ENCODE measurements at regions not wholly inside any gene's neighbourhood (a gene's known extent, or its start where the extent isn't known, plus 50 kb on each side); places are given as distances from the start of the nearest gene placed in this dataset.
"Not testable (repeated sequence)": the region's sequence is repeated elsewhere in the genome, so short reads cannot be mapped to it uniquely, and the experiment has no call there.

- H3K27me3 ChIP-seq (replicated peaks; ENCODE audit: insufficient read depth) = no peaks in the 10 kb centered on the region
- no peak for DNase-seq (ENCODE audit: low spot score)
- TF ChIP-seq CTCF (IDR thresholded peaks at IDR 0.05) = no peak
- H3K36me3 ChIP-seq = no peaks in the 10 kb centered on the region
- no peak overlapping the region for H3K4me3 ChIP-seq
- ATAC-seq (ENCODE audit: insufficient number of reproducible peaks, low FRiP score, low read depth) = no peak
- no peaks in the 10 kb centered on the region for H3K9me3 ChIP-seq
- H3K4me1 ChIP-seq (ENCODE audit: control insufficient read depth in 1 of 2, low read depth in 2 of 2) = no peaks in the 10 kb centered on the region
- no peak overlapping the region for H3K27ac ChIP-seq
Observed at GRCh38 chr13:88288326-88288725, 617.2 kb downstream of the SLITRK5 start.

GRCh38 chr13:88291731-88292130 is 620.6 kb downstream of the SLITRK5 start:
- ATAC-seq (ENCODE audit: insufficient number of reproducible peaks, low FRiP score, low read depth); H3K27ac ChIP-seq; H3K4me1 ChIP-seq (ENCODE audit: control insufficient read depth in 1 of 2, low read depth in 2 of 2); H3K36me3 ChIP-seq; H3K9me3 ChIP-seq; DNase-seq (ENCODE audit: low spot score); H3K4me3 ChIP-seq; H3K27me3 ChIP-seq (replicated peaks; ENCODE audit: insufficient read depth): not testable (repeated sequence)

- no peak for TF ChIP-seq CTCF (IDR thresholded peaks at IDR 0.05)
- no peak overlapping the region for H3K27ac ChIP-seq
Observed at GRCh38 chr13:88294368-88294767, 623.2 kb downstream of the SLITRK5 start.

GRCh38 chr13:88303157-88303556 is 632.0 kb downstream of the SLITRK5 start:
- Histone ChIP-seq H3K36me3 (no peaks in the 10 kb centered on the region), H3K4me1 (ENCODE audit: control insufficient read depth in 1 of 2, low read depth in 2 of 2) (no peaks in the 10 kb centered on the region), H3K9me3 (no peaks in the 10 kb centered on the region), H3K27ac (no peak overlapping the region), H3K27me3 (replicated peaks; ENCODE audit: insufficient read depth) (no peaks in the 10 kb centered on the region), H3K4me3 (no peak overlapping the region)
- no peak for TF ChIP-seq CTCF (IDR thresholded peaks at IDR 0.05)
- ATAC-seq (ENCODE audit: insufficient number of reproducible peaks, low FRiP score, low read depth) (no peak), DNase-seq (ENCODE audit: low spot score) (no peak)

More at GRCh38 chr13:88294368-88294767, 623.2 kb downstream of the SLITRK5 start:
- H3K4me1 ChIP-seq (ENCODE audit: control insufficient read depth in 1 of 2, low read depth in 2 of 2) = no peaks in the 10 kb centered on the region
- no peak for DNase-seq (ENCODE audit: low spot score)
- H3K9me3 ChIP-seq = no peaks in the 10 kb centered on the region
- no peaks in the 10 kb centered on the region for H3K27me3 ChIP-seq (replicated peaks; ENCODE audit: insufficient read depth)
- no peak for ATAC-seq (ENCODE audit: insufficient number of reproducible peaks, low FRiP score, low read depth)
- no peaks in the 10 kb centered on the region for H3K36me3 ChIP-seq
- H3K4me3 ChIP-seq = no peak overlapping the region

GRCh38 chr13:88303605-88304004 is 632.4 kb downstream of the SLITRK5 start:
- no peaks in the 10 kb centered on the region for H3K4me1 ChIP-seq (ENCODE audit: control insufficient read depth in 1 of 2, low read depth in 2 of 2)
- no peaks in the 10 kb centered on the region for H3K27me3 ChIP-seq (replicated peaks; ENCODE audit: insufficient read depth)
- ATAC-seq (ENCODE audit: insufficient number of reproducible peaks, low FRiP score, low read depth) (no peak), DNase-seq (ENCODE audit: low spot score) (no peak)
- no peak overlapping the region for H3K4me3 ChIP-seq
- no peak overlapping the region for H3K27ac ChIP-seq
- TF ChIP-seq CTCF (IDR thresholded peaks at IDR 0.05) = no peak
- H3K36me3 ChIP-seq = no peaks in the 10 kb centered on the region
- H3K9me3 ChIP-seq = no peaks in the 10 kb centered on the region

GRCh38 chr13:88314496-88314895 is 643.3 kb downstream of the SLITRK5 start:
- Histone ChIP-seq H3K27me3 (replicated peaks; ENCODE audit: insufficient read depth) (no peaks in the 10 kb centered on the region), H3K36me3 (no peaks in the 10 kb centered on the region), H3K4me1 (ENCODE audit: control insufficient read depth in 1 of 2, low read depth in 2 of 2) (no peaks in the 10 kb centered on the region), H3K9me3 (no peaks in the 10 kb centered on the region), H3K27ac (no peak overlapping the region), H3K4me3 (no peak overlapping the region)
- no peak for ATAC-seq (ENCODE audit: insufficient number of reproducible peaks, low FRiP score, low read depth)
- DNase-seq (ENCODE audit: low spot score) = no peak
- no peak for TF ChIP-seq CTCF (IDR thresholded peaks at IDR 0.05)

Data from thoracic aorta (tissue), 2 donors.